SK-N-SH (cell line): ENCODE measurements at regions not wholly inside any gene's neighbourhood (a gene's known extent, or its start where the extent isn't known, plus 50 kb on each side); places are given as distances from the start of the nearest gene placed in this dataset.

Experiments used
- CTCF ChIA-PET: fragments of 300-600, 350-600 bp; formaldehyde crosslinking; extraction: SDS; loops from one replicate; lab custom pipeline; 2021; lab: Yijun Ruan, JAX
- POLR2A ChIA-PET: fragments of 350-600 bp; sonication (Branson Sonifier 250); formaldehyde crosslinking; extraction: SDS; loops from one replicate; lab custom pipeline; 2020; ENCODE audit warnings: antibody characterized with exemption, inconsistent platforms; lab: Yijun Ruan, JAX
- DNase-seq: peaks from one replicate; pipeline ENCODE4 v3.0.0; 2012
- H2AFZ ChIP-seq: fragments of 200-600 bp; sonication (generic); 2 replicates; pipeline ENCODE4 v1.8.1; 2016; ENCODE audit warnings: antibody characterized with exemption, mild to moderate bottlenecking, low read depth
- H3F3A ChIP-seq: fragments of 200-600 bp; sonication (generic); replicated peaks from 2 replicates; pipeline ENCODE3; 2016; ENCODE audit warnings: antibody characterized with exemption, mild to moderate bottlenecking; ENCODE audit not compliant: insufficient read depth
- H3K27ac ChIP-seq, 2 experiments: fragments of 200-500 bp in 1 of 2; fragments of 200-600 bp in 1 of 2; sonication (Bioruptor generic) in 1 of 2; sonication (generic), shearing (Covaris generic) in 1 of 2; 2 replicates each; pipeline versions ENCODE4 v1.5.1 to v1.6.1; 2014 to 2016; ENCODE audit warnings: low read depth in 2 of 2, inconsistent platforms in 1 of 2, low read length in 1 of 2, mild to moderate bottlenecking in 1 of 2, mixed read lengths in 1 of 2
- H3K27me3 ChIP-seq: fragments of 200-600 bp; sonication (generic), shearing (Covaris generic); 2 replicates; pipeline ENCODE4 v1.6.1; 2016; ENCODE audit warnings: mixed run types; ENCODE audit not compliant: insufficient read depth
- H3K36me3 ChIP-seq, 2 experiments: fragments of 200-500 bp in 1 of 2; fragments of 200-600 bp in 1 of 2; sonication (Bioruptor generic) in 1 of 2; sonication (generic) in 1 of 2; replicated peaks in 1 of 2; 2 replicates each; pipeline versions ENCODE3 to v1.5.1; 2014 to 2016; ENCODE audit warnings: low read length in 1 of 2, mild to moderate bottlenecking in 1 of 2; ENCODE audit not compliant: insufficient read depth in 2 of 2, control insufficient read depth in 1 of 2
- H3K4me1 ChIP-seq, 2 experiments: fragments of 200-500 bp in 1 of 2; fragments of 200-600 bp in 1 of 2; sonication (Bioruptor generic) in 1 of 2; sonication (generic), shearing (Covaris generic) in 1 of 2; 2 replicates each; pipeline versions ENCODE4 v1.5.1 to v1.6.1; 2014 to 2016; ENCODE audit warnings: low read depth in 1 of 2, low read length in 1 of 2, mixed run types in 1 of 2; ENCODE audit not compliant: insufficient read depth in 2 of 2, control insufficient read depth in 1 of 2
- H3K4me2 ChIP-seq: fragments of 200-600 bp; sonication (generic), shearing (Covaris generic); 2 replicates; pipeline ENCODE4 v1.6.1; 2017; ENCODE audit warnings: mixed run types
- H3K4me3 ChIP-seq, 2 experiments: fragments of 200-500 bp in 1 of 2; fragments of 200-600 bp in 1 of 2; sonication (Bioruptor generic) in 1 of 2; sonication (generic), shearing (Covaris generic) in 1 of 2; 2 replicates each; pipeline versions ENCODE4 v1.5.1 to v1.8.1; 2014 to 2016; ENCODE audit warnings: low read depth in 2 of 2, inconsistent platforms in 1 of 2, low read length in 1 of 2, mild to moderate bottlenecking in 1 of 2, mixed read lengths in 1 of 2, moderate library complexity in 1 of 2
- H3K79me2 ChIP-seq: fragments of 200-600 bp; sonication (generic); 2 replicates; pipeline ENCODE4 v1.8.1; 2017; ENCODE audit warnings: mild to moderate bottlenecking; ENCODE audit not compliant: insufficient read depth
- H3K9ac ChIP-seq: fragments of 200-600 bp; sonication (generic); 2 replicates; pipeline ENCODE4 v1.6.1; 2017; ENCODE audit warnings: mixed run types
- H3K9me2 ChIP-seq: fragments of 200-600 bp; sonication (generic); 2 replicates; pipeline ENCODE4 v1.6.1; 2017; ENCODE audit warnings: mixed run types
- H3K9me3 ChIP-seq: fragments of 200-600 bp; sonication (generic); 2 replicates; pipeline ENCODE4 v1.6.1; 2017; ENCODE audit warnings: mixed run types, mild to moderate bottlenecking, moderate library complexity
- H4K20me1 ChIP-seq: fragments of 200-600 bp; sonication (generic); 2 replicates; pipeline ENCODE4 v1.6.1; 2017; ENCODE audit warnings: mild to moderate bottlenecking, mixed run types; ENCODE audit not compliant: insufficient read depth
- CHD2 ChIP-seq: fragments of 150-350 bp; IDR thresholded peaks from 2 replicates; pipeline ENCODE4 v1.6.1; 2018; ENCODE audit warnings: low read length; ENCODE audit not compliant: partially characterized antibody
- EP300 ChIP-seq, 2 experiments: IDR thresholded peaks; 2 replicates each; pipeline versions ENCODE4 v1.4.0 to v1.6.1; 2012; ENCODE audit warnings: borderline replicate concordance in 1 of 2, low read depth in 1 of 2, low read length in 1 of 2
- EZH2phosphoT487 ChIP-seq: fragments of 200-600 bp; sonication (generic); IDR thresholded peaks from 2 replicates; pipeline ENCODE4 v1.6.1; 2017; ENCODE audit warnings: low read depth, mixed run types, mild to moderate bottlenecking, antibody characterized with exemption, moderate library complexity, borderline replicate concordance
- FOXJ3 ChIP-seq: sonication (generic); formaldehyde crosslinking; IDR thresholded peaks from 2 replicates; pipeline ENCODE4 v1.5.1; 2020; ENCODE audit warnings: mild to moderate bottlenecking, missing genetic modification reagents
- FOXM1 ChIP-seq: IDR thresholded peaks from 2 replicates; pipeline ENCODE4 v1.4.0; 2012; ENCODE audit warnings: low read depth, mild to moderate bottlenecking
- GABPA ChIP-seq: IDR thresholded peaks from 2 replicates; pipeline ENCODE4 v1.4.0; 2012; ENCODE audit warnings: low read depth, mild to moderate bottlenecking
- GATA2 ChIP-seq: sonication (generic); formaldehyde crosslinking; IDR thresholded peaks from 2 replicates; pipeline ENCODE4 v1.5.0; 2020; ENCODE audit warnings: mild to moderate bottlenecking, missing genetic modification reagents
- IRF3 ChIP-seq: fragments of 150-350 bp; IDR thresholded peaks from 2 replicates; pipeline ENCODE4 v1.6.1; 2016; ENCODE audit warnings: mild to moderate bottlenecking, low read depth, low read length
- MAX ChIP-seq: IDR thresholded peaks from 2 replicates; pipeline ENCODE4 v1.4.0; 2012; ENCODE audit warnings: low read depth
- MEF2A ChIP-seq: IDR thresholded peaks from 2 replicates; pipeline ENCODE4 v1.4.0; 2012; ENCODE audit warnings: low read depth, borderline replicate concordance
- MXI1 ChIP-seq: IDR thresholded peaks from 2 replicates; pipeline ENCODE4 v1.6.1; 2012; ENCODE audit warnings: mild to moderate bottlenecking, low read depth, low read length, improper control_type of control experiment
- NFIC ChIP-seq: IDR thresholded peaks from 2 replicates; pipeline ENCODE4 v1.4.0; 2012; ENCODE audit warnings: borderline replicate concordance
- PBX3 ChIP-seq: IDR thresholded peaks from 2 replicates; pipeline ENCODE4; 2012
- RCOR1 ChIP-seq: fragments of 150-350 bp; IDR thresholded peaks from 2 replicates; pipeline ENCODE4 v1.6.1; 2017; ENCODE audit warnings: antibody characterized with exemption, low read length
- RFX5 ChIP-seq: IDR thresholded peaks from 2 replicates; pipeline ENCODE4 v1.6.1; 2012; ENCODE audit warnings: mild to moderate bottlenecking, improper control_type of control experiment, low read length
- SIN3A ChIP-seq: IDR thresholded peaks from 2 replicates; pipeline ENCODE4 v1.6.1; 2012; ENCODE audit warnings: low read depth, mild to moderate bottlenecking, low read length, moderate library complexity, borderline replicate concordance
- SMC3 ChIP-seq: IDR thresholded peaks from 2 replicates; pipeline ENCODE4 v1.6.1; 2012; ENCODE audit warnings: low read depth, low read length, improper control_type of control experiment
- TAF1 ChIP-seq: IDR thresholded peaks from 2 replicates; pipeline ENCODE4 v1.6.1; 2012; ENCODE audit warnings: low read depth, mild to moderate bottlenecking, low read length, moderate library complexity, borderline replicate concordance
- TEAD4 ChIP-seq: IDR thresholded peaks from 2 replicates; pipeline ENCODE4 v1.4.0; 2012; ENCODE audit warnings: mild to moderate bottlenecking, borderline replicate concordance; ENCODE audit not compliant: insufficient read depth
- USF1 ChIP-seq: IDR thresholded peaks from 2 replicates; pipeline ENCODE4 v1.4.0; 2012; ENCODE audit warnings: low read depth, borderline replicate concordance
- WGBS: methylation state at CpG from one replicate; pipeline ENCODE4 v1.1.6; 2017; ENCODE audit warnings: low lambda C conversion rate; 5-methylcytosine and 5-hydroxymethylcytosine counted together

GRCh38 chr13:64066711-64067110 is 2651.1 kb upstream of the PCDH20 start:
- 67% methylated on average over 2 of the region's 2 CpGs for WGBS
- H2AFZ ChIP-seq = no peak overlapping the region
- ChIA-PET CTCF (no interaction called here), POLR2A (no interaction called here)
- H4K20me1 ChIP-seq = no peaks in the 10 kb centered on the region
- H3K27me3 ChIP-seq = no peaks in the 10 kb centered on the region
- H3K4me1 ChIP-seq = no peaks in the 10 kb centered on the region; a peak in 1 of 4 replicates
- H3K9ac ChIP-seq = no peak overlapping the region
- H3K9me3 ChIP-seq = no peaks in the 10 kb centered on the region
- H3K79me2 ChIP-seq = no peaks in the 10 kb centered on the region
- H3K27ac ChIP-seq = no peak overlapping the region
- no peak overlapping the region for H3K4me2 ChIP-seq
- no peaks in the 10 kb centered on the region for H3F3A ChIP-seq
- no peak overlapping the region for H3K4me3 ChIP-seq
- no peaks in the 10 kb centered on the region for H3K36me3 ChIP-seq
- no peak for DNase-seq
- H3K9me2 ChIP-seq = no peaks in the 10 kb centered on the region
- TF ChIP-seq NFIC (no peak), FOXJ3 (no peak), GABPA (no peak), RFX5 (no peak), SIN3A (no peak), FOXM1 (no peak), TEAD4 (no peak), PBX3 (no peak), SMC3 (no peak), RCOR1 (no peak), IRF3 (no peak), MXI1 (no peak), GATA2 (CRISPR knock-in tag) (no peak), USF1 (no peak), CHD2 (no peak), MAX (no peak), TAF1 (no peak), EZH2phosphoT487 (no peak), EP300 (IDR thresholded peaks at IDR 0.05; ENCODE audit: borderline replicate concordance in 1 of 2, low read depth in 1 of 2, low read length in 1 of 2) (no peak), MEF2A (no peak)
